Liver (tissue), 8 donors: ENCODE measurements at regions not wholly inside any gene's neighbourhood (a gene's known extent, or its start where the extent isn't known, plus 50 kb on each side); places are given as distances from the start of the nearest gene placed in this dataset.

Experiments
- DNase-seq: peaks from one replicate; pipeline ENCODE4 v3.0.0-alpha.2; 2017; ENCODE audit warnings: low spot score
- H3K27ac ChIP-seq, 2 donors: one replicate each; pipeline ENCODE4 v1.7.0; 2013; ENCODE audit warnings: inconsistent platforms in 2 of 2, low read length in 2 of 2, control low read depth in 1 of 2, low read depth in 1 of 2, mild to moderate bottlenecking in 1 of 2
- H3K27me3 ChIP-seq, 4 donors: one replicate each; pipeline versions ENCODE4 v1.6.1 to v1.7.0; 2013; ENCODE audit warnings: low read length in 3 of 4, inconsistent platforms in 1 of 4, mild to moderate bottlenecking in 1 of 4, moderate library complexity in 1 of 4; ENCODE audit not compliant: control insufficient read depth in 4 of 4, insufficient read depth in 4 of 4
- H3K36me3 ChIP-seq, 4 donors: one replicate each; pipeline versions ENCODE4 v1.6.1 to v1.7.0; 2013; ENCODE audit warnings: low read length in 3 of 4, mild to moderate bottlenecking in 3 of 4, low read depth in 1 of 4, moderate library complexity in 1 of 4; ENCODE audit not compliant: control insufficient read depth in 4 of 4, insufficient read depth in 3 of 4
- H3K4me1 ChIP-seq, 4 donors: one replicate each; pipeline versions ENCODE4 v1.6.1 to v1.7.0; 2013; ENCODE audit warnings: low read length in 3 of 4, mild to moderate bottlenecking in 3 of 4, moderate library complexity in 1 of 4; ENCODE audit not compliant: control insufficient read depth in 4 of 4, insufficient read depth in 4 of 4
- H3K4me3 ChIP-seq, 3 donors: one replicate each; pipeline versions ENCODE4 v1.6.1 to v1.7.0; 2013; ENCODE audit warnings: low read length in 3 of 3, control low read depth in 1 of 3, low read depth in 1 of 3, mild to moderate bottlenecking in 1 of 3
- H3K9ac ChIP-seq, 2 donors: one replicate each; pipeline ENCODE4 v1.7.0; 2013; ENCODE audit warnings: low read length in 2 of 2, mild to moderate bottlenecking in 2 of 2, moderate library complexity in 2 of 2, control low read depth in 1 of 2, low read depth in 1 of 2
- H3K9me3 ChIP-seq, 4 donors: one replicate each; pipeline versions ENCODE4 v1.6.1 to v1.7.0; 2013; ENCODE audit warnings: low read length in 3 of 4; ENCODE audit not compliant: control insufficient read depth in 4 of 4
- EGR1 ChIP-seq, 2 donors: IDR thresholded peaks; 2 replicates each; pipeline ENCODE4 v1.6.1; 2016 to 2018; ENCODE audit warnings: antibody characterized with exemption in 2 of 2, low read depth in 2 of 2
- FOXA1 ChIP-seq: IDR thresholded peaks from 2 replicates; pipeline ENCODE4 v1.6.1; 2016; ENCODE audit warnings: antibody characterized with exemption
- FOXA2 ChIP-seq: IDR thresholded peaks from 2 replicates; pipeline ENCODE4 v1.6.1; 2016; ENCODE audit warnings: antibody characterized with exemption
- GABPA ChIP-seq, 2 donors: IDR thresholded peaks in 1 of 2; conservative IDR thresholded peaks in 1 of 2; 2 replicates each; pipeline ENCODE4 v1.6.1; 2016; ENCODE audit warnings: antibody characterized with exemption in 2 of 2, mild to moderate bottlenecking in 1 of 2, moderate library complexity in 1 of 2
- HNF4A ChIP-seq, 2 donors: conservative IDR thresholded peaks; 2 replicates each; pipeline ENCODE4 v1.6.1; 2016; ENCODE audit warnings: antibody characterized with exemption in 2 of 2, mild to moderate bottlenecking in 2 of 2
- HNF4G ChIP-seq: IDR thresholded peaks from 2 replicates; pipeline ENCODE4 v1.6.1; 2016; ENCODE audit warnings: antibody characterized with exemption
- JUND ChIP-seq, 2 donors: IDR thresholded peaks; 2 replicates each; pipeline ENCODE4 v1.6.1; 2016; ENCODE audit warnings: antibody characterized with exemption in 2 of 2
- SP1 ChIP-seq: IDR thresholded peaks from 2 replicates; pipeline ENCODE4 v1.6.1; 2018; ENCODE audit warnings: antibody characterized with exemption, mild to moderate bottlenecking
- YY1 ChIP-seq: IDR thresholded peaks from 2 replicates; pipeline ENCODE4 v1.6.1; 2016; ENCODE audit warnings: antibody characterized with exemption, mild to moderate bottlenecking
- WGBS: extraction: QIAGEN DNeasy Blood & Tissue Kit; methylation state at CpG from one replicate; pipeline ENCODE4 v1.1.7; 2013; 5-methylcytosine and 5-hydroxymethylcytosine counted together
- TF ChIP-seq, protein P1 (sequence below): IDR thresholded peaks from 2 replicates; pipeline ENCODE4 v1.6.1; 2016; ENCODE audit warnings: antibody characterized with exemption
- TF ChIP-seq, protein P2 (sequence below): fragments of 150-350 bp; IDR thresholded peaks from 2 replicates; pipeline ENCODE4 v1.5.1; 2017; ENCODE audit warnings: improper control_type of control experiment, low read depth, low read length; ENCODE audit not compliant: missing input control
- TF ChIP-seq, protein P3 (sequence below): IDR thresholded peaks from 2 replicates; pipeline ENCODE4 v1.6.1; 2016; ENCODE audit warnings: antibody characterized with exemption
- TF ChIP-seq, protein P4 (sequence below): IDR thresholded peaks from 2 replicates; pipeline ENCODE4 v1.6.1; 2016; ENCODE audit warnings: antibody characterized with exemption
- donor health status: healthy.
- donor health status: healthy.
- donor health status: healthy.
- donor health status: healthy.
- donor health status: healthy.

DNA sequence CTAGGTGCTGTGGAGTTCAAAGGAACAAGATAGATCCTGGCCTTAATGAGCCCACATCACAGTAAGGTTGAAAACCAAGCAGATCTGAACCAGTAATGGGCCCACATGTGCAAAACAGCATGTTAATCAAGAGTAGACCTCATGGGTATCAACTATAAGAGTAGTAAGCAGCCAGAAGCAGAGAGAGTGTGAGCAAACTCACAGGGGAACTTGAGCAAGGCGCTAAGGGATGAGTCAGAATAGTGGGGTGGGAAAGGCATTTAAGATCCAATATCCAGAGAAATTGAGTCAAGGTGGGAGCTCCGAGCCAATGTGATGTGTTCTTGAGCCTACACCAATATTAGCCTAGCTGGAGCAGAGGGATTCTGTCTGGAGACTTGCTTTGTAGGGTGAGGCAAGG lies 52.4 kb upstream of the GJA5 start:
- H3K4me1 ChIP-seq = peaks cover 0 to 8% (median 7%) of the 10 kb centered on the region in 4 donors
- no peak overlapping the region for H3K9ac ChIP-seq
- no peak for DNase-seq
- no peak for TF ChIP-seq HNF4A (conservative IDR thresholded peaks at IDR 0.05)
- TF ChIP-seq YY1 = no peak
- TF ChIP-seq HNF4G = no peak
- TF ChIP-seq FOXA1 = no peak
- TF ChIP-seq EGR1 (IDR thresholded peaks at IDR 0.05; ENCODE audit: low read depth in 2 of 2) = no peak
- TF ChIP-seq, protein P1, sequence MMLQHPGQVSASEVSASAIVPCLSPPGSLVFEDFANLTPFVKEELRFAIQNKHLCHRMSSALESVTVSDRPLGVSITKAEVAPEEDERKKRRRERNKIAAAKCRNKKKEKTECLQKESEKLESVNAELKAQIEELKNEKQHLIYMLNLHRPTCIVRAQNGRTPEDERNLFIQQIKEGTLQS = no peak
- no peak for TF ChIP-seq FOXA2
- TF ChIP-seq SP1 = no peak
- TF ChIP-seq, protein P2, sequence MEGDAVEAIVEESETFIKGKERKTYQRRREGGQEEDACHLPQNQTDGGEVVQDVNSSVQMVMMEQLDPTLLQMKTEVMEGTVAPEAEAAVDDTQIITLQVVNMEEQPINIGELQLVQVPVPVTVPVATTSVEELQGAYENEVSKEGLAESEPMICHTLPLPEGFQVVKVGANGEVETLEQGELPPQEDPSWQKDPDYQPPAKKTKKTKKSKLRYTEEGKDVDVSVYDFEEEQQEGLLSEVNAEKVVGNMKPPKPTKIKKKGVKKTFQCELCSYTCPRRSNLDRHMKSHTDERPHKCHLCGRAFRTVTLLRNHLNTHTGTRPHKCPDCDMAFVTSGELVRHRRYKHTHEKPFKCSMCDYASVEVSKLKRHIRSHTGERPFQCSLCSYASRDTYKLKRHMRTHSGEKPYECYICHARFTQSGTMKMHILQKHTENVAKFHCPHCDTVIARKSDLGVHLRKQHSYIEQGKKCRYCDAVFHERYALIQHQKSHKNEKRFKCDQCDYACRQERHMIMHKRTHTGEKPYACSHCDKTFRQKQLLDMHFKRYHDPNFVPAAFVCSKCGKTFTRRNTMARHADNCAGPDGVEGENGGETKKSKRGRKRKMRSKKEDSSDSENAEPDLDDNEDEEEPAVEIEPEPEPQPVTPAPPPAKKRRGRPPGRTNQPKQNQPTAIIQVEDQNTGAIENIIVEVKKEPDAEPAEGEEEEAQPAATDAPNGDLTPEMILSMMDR = no peak
- H3K4me3 ChIP-seq = no peak overlapping the region
- no peak overlapping the region for H3K27ac ChIP-seq
- H3K27me3 ChIP-seq = no peaks in the 10 kb centered on the region
- 94% methylated on average over 2 of the region's 2 CpGs for WGBS
- no peaks in the 10 kb centered on the region for H3K36me3 ChIP-seq
- no peaks in the 10 kb centered on the region for H3K9me3 ChIP-seq

DNA sequence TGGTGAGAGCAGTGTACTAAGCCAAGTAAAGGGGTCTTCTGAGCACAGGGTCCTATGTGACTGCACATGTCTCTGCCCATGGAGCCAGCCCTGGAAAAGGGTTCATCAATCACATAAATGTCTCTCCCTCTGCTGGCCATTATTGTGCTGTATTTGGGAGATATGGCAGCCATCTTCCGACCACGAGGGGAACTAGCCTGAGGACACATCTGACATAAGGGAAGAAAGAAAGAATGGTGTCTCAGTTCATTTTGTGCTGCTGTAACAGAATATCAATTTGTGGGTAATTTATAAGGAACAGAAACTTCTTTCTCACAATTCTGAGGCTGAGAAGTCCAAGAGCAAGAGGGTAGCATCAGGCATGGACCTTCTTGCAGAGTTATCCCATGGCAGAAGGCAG lies 55.1 kb upstream of the GJA5 start:
- H3K4me3 ChIP-seq = no peak overlapping the region
- H3K27ac ChIP-seq = no peak overlapping the region
- no peaks in the 10 kb centered on the region for H3K9me3 ChIP-seq
- no peaks in the 10 kb centered on the region for H3K36me3 ChIP-seq
- H3K4me1 ChIP-seq = no peaks in the 10 kb centered on the region
- no peak overlapping the region for H3K9ac ChIP-seq
- WGBS = 88% methylated on average over 2 of the region's 2 CpGs
- DNase-seq = no peak
- H3K27me3 ChIP-seq = no peaks in the 10 kb centered on the region
- no peak for TF ChIP-seq FOXA2
- no peak for TF ChIP-seq HNF4A (conservative IDR thresholded peaks at IDR 0.05)
- TF ChIP-seq, protein P1 = no peak
- TF ChIP-seq, protein P3, sequence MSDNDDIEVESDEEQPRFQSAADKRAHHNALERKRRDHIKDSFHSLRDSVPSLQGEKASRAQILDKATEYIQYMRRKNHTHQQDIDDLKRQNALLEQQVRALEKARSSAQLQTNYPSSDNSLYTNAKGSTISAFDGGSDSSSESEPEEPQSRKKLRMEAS = no peak
- no peak for TF ChIP-seq SP1
- TF ChIP-seq, protein P4, sequence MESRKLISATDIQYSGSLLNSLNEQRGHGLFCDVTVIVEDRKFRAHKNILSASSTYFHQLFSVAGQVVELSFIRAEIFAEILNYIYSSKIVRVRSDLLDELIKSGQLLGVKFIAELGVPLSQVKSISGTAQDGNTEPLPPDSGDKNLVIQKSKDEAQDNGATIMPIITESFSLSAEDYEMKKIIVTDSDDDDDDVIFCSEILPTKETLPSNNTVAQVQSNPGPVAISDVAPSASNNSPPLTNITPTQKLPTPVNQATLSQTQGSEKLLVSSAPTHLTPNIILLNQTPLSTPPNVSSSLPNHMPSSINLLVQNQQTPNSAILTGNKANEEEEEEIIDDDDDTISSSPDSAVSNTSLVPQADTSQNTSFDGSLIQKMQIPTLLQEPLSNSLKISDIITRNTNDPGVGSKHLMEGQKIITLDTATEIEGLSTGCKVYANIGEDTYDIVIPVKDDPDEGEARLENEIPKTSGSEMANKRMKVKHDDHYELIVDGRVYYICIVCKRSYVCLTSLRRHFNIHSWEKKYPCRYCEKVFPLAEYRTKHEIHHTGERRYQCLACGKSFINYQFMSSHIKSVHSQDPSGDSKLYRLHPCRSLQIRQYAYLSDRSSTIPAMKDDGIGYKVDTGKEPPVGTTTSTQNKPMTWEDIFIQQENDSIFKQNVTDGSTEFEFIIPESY = no peak
- TF ChIP-seq HNF4G = no peak
- no peak for TF ChIP-seq FOXA1
- no peak for TF ChIP-seq GABPA (IDR thresholded peaks at IDR 0.05 in 1 of 2, conservative IDR thresholded peaks at IDR 0.05 in 1 of 2)
- no peak for TF ChIP-seq JUND (IDR thresholded peaks at IDR 0.05)
- TF ChIP-seq, protein P2 = no peak
